ENCODE measurements at regions not wholly inside any gene's neighbourhood (a gene's known extent, or its start where the extent isn't known, plus 50 kb on each side); places are given as distances from the start of the nearest gene placed in this dataset.

GRCh38 chr4:22233230-22233629 lies 282.6 kb downstream of the ADGRA3 start:
- TF ChIP-seq, protein P1, sequence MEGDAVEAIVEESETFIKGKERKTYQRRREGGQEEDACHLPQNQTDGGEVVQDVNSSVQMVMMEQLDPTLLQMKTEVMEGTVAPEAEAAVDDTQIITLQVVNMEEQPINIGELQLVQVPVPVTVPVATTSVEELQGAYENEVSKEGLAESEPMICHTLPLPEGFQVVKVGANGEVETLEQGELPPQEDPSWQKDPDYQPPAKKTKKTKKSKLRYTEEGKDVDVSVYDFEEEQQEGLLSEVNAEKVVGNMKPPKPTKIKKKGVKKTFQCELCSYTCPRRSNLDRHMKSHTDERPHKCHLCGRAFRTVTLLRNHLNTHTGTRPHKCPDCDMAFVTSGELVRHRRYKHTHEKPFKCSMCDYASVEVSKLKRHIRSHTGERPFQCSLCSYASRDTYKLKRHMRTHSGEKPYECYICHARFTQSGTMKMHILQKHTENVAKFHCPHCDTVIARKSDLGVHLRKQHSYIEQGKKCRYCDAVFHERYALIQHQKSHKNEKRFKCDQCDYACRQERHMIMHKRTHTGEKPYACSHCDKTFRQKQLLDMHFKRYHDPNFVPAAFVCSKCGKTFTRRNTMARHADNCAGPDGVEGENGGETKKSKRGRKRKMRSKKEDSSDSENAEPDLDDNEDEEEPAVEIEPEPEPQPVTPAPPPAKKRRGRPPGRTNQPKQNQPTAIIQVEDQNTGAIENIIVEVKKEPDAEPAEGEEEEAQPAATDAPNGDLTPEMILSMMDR (conservative IDR thresholded peaks at IDR 0.05), result no peak
- no peak overlapping the region for H3K27ac ChIP-seq

GRCh38 chr4:22220965-22221364 lies 272.4 kb upstream of the KCNIP4 start:
- TF ChIP-seq, protein P1 (conservative IDR thresholded peaks at IDR 0.05), result no peak
- H3K27ac ChIP-seq, result no peak overlapping the region

DNA sequence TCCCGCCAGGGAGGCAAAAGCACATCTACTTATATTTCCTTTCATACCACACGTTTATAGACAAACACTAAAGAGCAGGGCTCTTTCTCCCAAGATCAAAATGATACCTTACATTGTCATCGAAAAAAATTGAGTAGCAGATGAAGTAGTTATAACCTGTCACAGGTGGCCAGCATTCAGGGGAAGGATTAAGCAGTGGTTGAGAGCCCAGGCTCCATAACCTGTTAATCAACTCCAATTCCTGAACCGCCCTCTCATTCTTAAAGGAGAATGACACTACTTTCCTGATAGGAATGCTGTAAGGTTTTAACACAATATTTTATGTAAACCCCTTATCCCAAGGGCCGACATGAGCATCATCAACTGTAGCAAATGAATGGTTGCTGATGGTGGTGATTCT lies 268.9 kb upstream of the KCNIP4 start:
- TF ChIP-seq, protein P1 (conservative IDR thresholded peaks at IDR 0.05), result no peak
- H3K27ac ChIP-seq, result no peak overlapping the region

DNA sequence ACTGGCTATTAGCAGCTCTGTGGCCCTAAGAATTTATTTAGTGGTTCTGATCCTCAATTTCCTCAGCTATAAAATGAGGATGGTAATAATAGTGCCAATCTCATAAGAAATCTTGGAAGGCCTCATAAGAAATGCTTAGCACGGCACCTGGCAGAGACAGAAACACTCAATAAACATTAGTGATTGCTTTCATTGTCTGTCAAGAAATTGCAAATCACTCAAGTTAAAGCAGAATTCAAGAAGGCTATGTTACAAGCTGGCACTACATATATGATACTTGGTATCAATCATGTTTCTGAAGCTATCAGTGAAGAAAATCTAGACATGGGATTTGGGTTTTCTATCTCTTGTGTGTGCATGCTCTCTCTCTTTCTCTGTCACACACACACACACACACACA lies 267.7 kb upstream of the KCNIP4 start:
- H3K27ac ChIP-seq, result no peak overlapping the region
- TF ChIP-seq, protein P1 (conservative IDR thresholded peaks at IDR 0.05), result no peak

DNA sequence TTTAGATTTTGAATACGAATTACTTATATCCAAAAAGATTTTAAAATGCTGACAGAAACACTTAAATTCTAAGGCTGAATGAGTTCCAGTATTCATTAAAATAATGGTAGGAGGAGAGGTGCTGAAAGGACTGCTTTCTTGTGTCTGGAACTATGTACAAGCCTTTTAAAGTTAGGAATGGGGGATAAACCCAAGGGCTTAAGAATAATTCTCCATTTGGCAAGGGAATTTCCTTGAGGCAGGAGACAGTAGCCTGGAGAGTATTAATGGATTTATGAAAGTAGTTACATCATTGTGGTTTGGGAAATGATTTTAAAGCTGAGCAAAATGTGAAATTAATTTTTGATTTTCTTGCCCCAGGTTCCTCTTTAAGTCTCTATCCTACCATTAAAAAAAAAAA lies 266.5 kb upstream of the KCNIP4 start:
- no peak overlapping the region for H3K27ac ChIP-seq
- TF ChIP-seq, protein P1 (conservative IDR thresholded peaks at IDR 0.05), result no peak

DNA sequence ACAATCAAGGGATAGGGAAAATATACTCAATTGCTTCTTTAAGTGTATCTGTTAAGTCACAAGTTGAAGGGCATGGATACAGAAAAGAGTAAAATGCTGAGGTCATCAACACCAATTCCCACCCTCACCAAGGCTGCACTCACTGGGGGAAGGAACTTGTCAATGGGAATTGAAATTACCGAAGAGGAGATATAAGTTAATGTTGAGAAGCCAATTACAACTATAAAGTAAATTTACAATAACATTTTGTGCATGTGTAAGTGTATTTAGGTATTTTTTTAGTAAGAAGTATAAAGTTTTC lies 255.1 kb upstream of the KCNIP4 start:
- no peak overlapping the region for H3K27ac ChIP-seq

GRCh38 chr4:22202975-22203710 lies 254.6 kb upstream of the KCNIP4 start:
- no peak overlapping the region for H3K27ac ChIP-seq
- TF ChIP-seq, protein P1 (conservative IDR thresholded peaks at IDR 0.05), result no peak

More for the DNA sequence above, 255.1 kb upstream of the KCNIP4 start:
- TF ChIP-seq, protein P1 (conservative IDR thresholded peaks at IDR 0.05), result no peak

Data from VCaP (cell line).